ENCODE measurements at regions not wholly inside any gene's neighbourhood (a gene's known extent, or its start where the extent isn't known, plus 50 kb on each side); places are given as distances from the start of the nearest gene placed in this dataset.

DNA sequence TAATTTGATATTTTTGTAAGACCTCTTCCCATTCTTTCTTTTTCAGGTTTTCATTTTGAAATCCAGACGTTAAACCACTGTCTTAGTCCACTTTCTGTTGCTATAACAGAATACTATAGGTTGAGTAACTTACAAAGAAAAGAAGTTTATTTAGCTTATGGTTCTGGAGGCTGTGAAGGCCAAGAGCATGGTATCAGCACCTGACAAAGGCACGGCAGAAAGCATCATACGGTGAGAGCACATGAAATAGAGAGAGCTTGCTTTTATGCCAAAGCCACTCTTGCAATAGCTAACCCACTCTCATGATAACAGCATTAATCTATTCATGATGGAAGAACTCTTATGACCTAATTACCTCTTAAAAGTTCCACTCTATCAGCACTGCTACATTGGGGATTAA is 255.6 kb upstream of the PDE4D start:
- Histone ChIP-seq H3F3A (ENCODE audit: insufficient read depth, low read depth) (no peaks in the 10 kb centered on the region), H3K4me1 (replicated peaks; ENCODE audit: insufficient read depth) (no peaks in the 10 kb centered on the region), H3K27me3 (ENCODE audit: insufficient read depth, low read depth) (no peaks in the 10 kb centered on the region), H3K36me3 (ENCODE audit: low read depth) (no peaks in the 10 kb centered on the region), H4K20me1 (ENCODE audit: insufficient read depth) (no peaks in the 10 kb centered on the region), H3K9me3 (ENCODE audit: insufficient read depth, low read depth) (no peaks in the 10 kb centered on the region), H3K27ac (no peak overlapping the region), H3K79me2 (ENCODE audit: low read depth) (no peaks in the 10 kb centered on the region), H3K4me2 (no peak overlapping the region), H3K9me2 (ENCODE audit: insufficient read depth) (no peaks in the 10 kb centered on the region), H2AFZ (no peak overlapping the region), H3K4me3 (no peak overlapping the region)
- intact Hi-C loops (cut with micrococcal nuclease; ENCODE audit: unreplicated experiment) = no loop called here
- no peak for TF ChIP-seq EZH2 (IDR thresholded peaks at IDR 0.05; ENCODE audit: low read depth)
- TF ChIP-seq, protein P1, sequence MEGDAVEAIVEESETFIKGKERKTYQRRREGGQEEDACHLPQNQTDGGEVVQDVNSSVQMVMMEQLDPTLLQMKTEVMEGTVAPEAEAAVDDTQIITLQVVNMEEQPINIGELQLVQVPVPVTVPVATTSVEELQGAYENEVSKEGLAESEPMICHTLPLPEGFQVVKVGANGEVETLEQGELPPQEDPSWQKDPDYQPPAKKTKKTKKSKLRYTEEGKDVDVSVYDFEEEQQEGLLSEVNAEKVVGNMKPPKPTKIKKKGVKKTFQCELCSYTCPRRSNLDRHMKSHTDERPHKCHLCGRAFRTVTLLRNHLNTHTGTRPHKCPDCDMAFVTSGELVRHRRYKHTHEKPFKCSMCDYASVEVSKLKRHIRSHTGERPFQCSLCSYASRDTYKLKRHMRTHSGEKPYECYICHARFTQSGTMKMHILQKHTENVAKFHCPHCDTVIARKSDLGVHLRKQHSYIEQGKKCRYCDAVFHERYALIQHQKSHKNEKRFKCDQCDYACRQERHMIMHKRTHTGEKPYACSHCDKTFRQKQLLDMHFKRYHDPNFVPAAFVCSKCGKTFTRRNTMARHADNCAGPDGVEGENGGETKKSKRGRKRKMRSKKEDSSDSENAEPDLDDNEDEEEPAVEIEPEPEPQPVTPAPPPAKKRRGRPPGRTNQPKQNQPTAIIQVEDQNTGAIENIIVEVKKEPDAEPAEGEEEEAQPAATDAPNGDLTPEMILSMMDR (conservative IDR thresholded peaks at IDR 0.05) = no peak
- BruUV-seq (replicated peaks) = no TSS peak
- CTCF ChIA-PET = no interaction called here
- POLR2A ChIA-PET (ENCODE audit: unreplicated experiment) = no interaction called here
- DNase-seq = no peak

GRCh38 chr5:60148366-60148765 is 254.8 kb upstream of the PDE4D start:
- no TSS peak for BruUV-seq (replicated peaks)
- intact Hi-C loops (cut with micrococcal nuclease; ENCODE audit: unreplicated experiment) = no loop called here
- Histone ChIP-seq H2AFZ (no peak overlapping the region), H3K9me2 (ENCODE audit: insufficient read depth) (no peaks in the 10 kb centered on the region), H3K27me3 (ENCODE audit: insufficient read depth, low read depth) (no peaks in the 10 kb centered on the region), H4K20me1 (ENCODE audit: insufficient read depth) (no peaks in the 10 kb centered on the region), H3K4me2 (no peak overlapping the region), H3K27ac (no peak overlapping the region), H3F3A (ENCODE audit: insufficient read depth, low read depth) (no peaks in the 10 kb centered on the region), H3K4me1 (replicated peaks; ENCODE audit: insufficient read depth) (no peaks in the 10 kb centered on the region), H3K36me3 (ENCODE audit: low read depth) (no peaks in the 10 kb centered on the region), H3K9me3 (ENCODE audit: insufficient read depth, low read depth) (no peaks in the 10 kb centered on the region), H3K79me2 (ENCODE audit: low read depth) (no peaks in the 10 kb centered on the region), H3K4me3 (no peak overlapping the region)
- DNase-seq = no peak
- CTCF ChIA-PET = no interaction called here
- POLR2A ChIA-PET (ENCODE audit: unreplicated experiment) = no interaction called here
- TF ChIP-seq, protein P1 (conservative IDR thresholded peaks at IDR 0.05) = no peak
- no peak for TF ChIP-seq EZH2 (IDR thresholded peaks at IDR 0.05; ENCODE audit: low read depth)

- BruUV-seq (replicated peaks) = no TSS peak
- H3K4me3 ChIP-seq = no peak overlapping the region
These were observed 254.3 kb upstream of the PDE4D start for GRCh38 chr5:60147791-60148190.

More at GRCh38 chr5:60147791-60148190, 254.3 kb upstream of the PDE4D start:
- Histone ChIP-seq H3K27me3 (ENCODE audit: insufficient read depth, low read depth) (no peaks in the 10 kb centered on the region), H3K4me2 (no peak overlapping the region), H4K20me1 (ENCODE audit: insufficient read depth) (no peaks in the 10 kb centered on the region), H3K4me1 (replicated peaks; ENCODE audit: insufficient read depth) (no peaks in the 10 kb centered on the region), H3K27ac (no peak overlapping the region), H3K9me2 (ENCODE audit: insufficient read depth) (no peaks in the 10 kb centered on the region), H2AFZ (0 out of 2 replicates have a peak overlapping the region, but pooled peaks have one; percentile 52), H3K36me3 (ENCODE audit: low read depth) (no peaks in the 10 kb centered on the region), H3K9me3 (ENCODE audit: insufficient read depth, low read depth) (no peaks in the 10 kb centered on the region), H3K79me2 (ENCODE audit: low read depth) (no peaks in the 10 kb centered on the region), H3F3A (ENCODE audit: insufficient read depth, low read depth) (no peaks in the 10 kb centered on the region)
- ChIA-PET POLR2A (ENCODE audit: unreplicated experiment) (no interaction called here), CTCF (no interaction called here)
- intact Hi-C loops (cut with micrococcal nuclease; ENCODE audit: unreplicated experiment) = no loop called here
- TF ChIP-seq, protein P1 (conservative IDR thresholded peaks at IDR 0.05) = no peak
- no peak for TF ChIP-seq EZH2 (IDR thresholded peaks at IDR 0.05; ENCODE audit: low read depth)
- no peak for DNase-seq
